Chondrocyte (in vitro differentiated cells): ENCODE measurements at regions not wholly inside any gene's neighbourhood (a gene's known extent, or its start where the extent isn't known, plus 50 kb on each side); places are given as distances from the start of the nearest gene placed in this dataset.
A peak's percentile ranks its signal among the peaks of the same experiment; 100 is the strongest.

ENCODE experiments used
- DNase-seq: peaks from one replicate; pipeline ENCODE4 v3.0.0; 2021; ENCODE audit warnings: mixed read lengths, low spot score
- H3K27ac Mint-ChIP-seq: one replicate; pipeline ENCODE4 v1.8.0; 2021; ENCODE audit warnings: mild to moderate bottlenecking, moderate library complexity, mixed read lengths; ENCODE audit not compliant: unreplicated experiment
- H3K27me3 Mint-ChIP-seq: 2 replicates; pipeline ENCODE4 v1.8.0; 2021; ENCODE audit warnings: low read depth, mixed read lengths
- H3K36me3 Mint-ChIP-seq: 2 replicates; pipeline ENCODE4 v1.8.0; 2021; ENCODE audit warnings: low read depth, mixed read lengths
- H3K4me1 Mint-ChIP-seq: 2 replicates; pipeline ENCODE4 v1.8.0; 2021; ENCODE audit warnings: low read depth, mild to moderate bottlenecking, mixed read lengths
- H3K4me3 Mint-ChIP-seq: one replicate; pipeline ENCODE4 v1.8.0; 2021; ENCODE audit warnings: mild to moderate bottlenecking, moderate library complexity, mixed read lengths; ENCODE audit not compliant: unreplicated experiment
- H3K9me3 Mint-ChIP-seq: 2 replicates; pipeline ENCODE4 v1.8.0; 2021; ENCODE audit warnings: low read depth, mixed read lengths
- CTCF ChIP-seq: fragments of 200-600 bp; sonication (generic); IDR thresholded peaks from 2 replicates; pipeline ENCODE4 v1.5.0; 2021; ENCODE audit warnings: antibody characterized with exemption, mild to moderate bottlenecking, moderate library complexity

- Mint-ChIP-seq H3K27ac (no peak overlapping the region), H3K27me3 (peaks cover 3% of the 10 kb centered on the region), H3K4me1 (no peaks in the 10 kb centered on the region), H3K9me3 (no peaks in the 10 kb centered on the region), H3K4me3 (no peak overlapping the region), H3K36me3 (no peaks in the 10 kb centered on the region)
- DNase-seq, result no peak
- no peak for TF ChIP-seq CTCF
Observed at GRCh38 chr17:70544317-70544716, 375.0 kb downstream of the KCNJ2 start.

- Mint-ChIP-seq H3K27ac (no peak overlapping the region), H3K9me3 (peaks cover 2% of the 10 kb centered on the region), H3K27me3 (peaks cover 5% of the 10 kb centered on the region), H3K36me3 (no peaks in the 10 kb centered on the region), H3K4me3 (no peak overlapping the region), H3K4me1 (no peaks in the 10 kb centered on the region)
- no peak for DNase-seq
- TF ChIP-seq CTCF, result peak; percentile 89
Observed at GRCh38 chr17:70552230-70552981, 383.1 kb downstream of the KCNJ2 start.

GRCh38 chr17:70552982-70553334 lies 383.6 kb downstream of the KCNJ2 start:
- TF ChIP-seq CTCF, result no peak
- H3K36me3 Mint-ChIP-seq, result no peaks in the 10 kb centered on the region
- no peak for DNase-seq
- no peak overlapping the region for H3K27ac Mint-ChIP-seq
- peaks cover 2% of the 10 kb centered on the region for H3K9me3 Mint-ChIP-seq
- H3K27me3 Mint-ChIP-seq, result peaks cover 5% of the 10 kb centered on the region
- no peaks in the 10 kb centered on the region for H3K4me1 Mint-ChIP-seq
- no peak overlapping the region for H3K4me3 Mint-ChIP-seq

GRCh38 chr17:70555723-70556122 lies 386.4 kb downstream of the KCNJ2 start:
- DNase-seq, result no peak
- no peak overlapping the region for H3K27ac Mint-ChIP-seq
- H3K9me3 Mint-ChIP-seq, result peaks cover 2% of the 10 kb centered on the region
- H3K4me1 Mint-ChIP-seq, result peaks cover 2% of the 10 kb centered on the region
- H3K27me3 Mint-ChIP-seq, result peaks cover 5% of the 10 kb centered on the region
- no peak for TF ChIP-seq CTCF
- H3K36me3 Mint-ChIP-seq, result no peaks in the 10 kb centered on the region
- no peak overlapping the region for H3K4me3 Mint-ChIP-seq

- Mint-ChIP-seq H3K4me3 (no peak overlapping the region), H3K36me3 (no peaks in the 10 kb centered on the region), H3K27me3 (peaks cover 4% of the 10 kb centered on the region), H3K27ac (no peak overlapping the region), H3K4me1 (peaks cover 12% of the 10 kb centered on the region), H3K9me3 (peaks cover 2% of the 10 kb centered on the region)
- DNase-seq, result no peak
- no peak for TF ChIP-seq CTCF
Observed at GRCh38 chr17:70558821-70559220, 389.5 kb downstream of the KCNJ2 start.
